ENCODE measurements at regions not wholly inside any gene's neighbourhood (a gene's known extent, or its start where the extent isn't known, plus 50 kb on each side); places are given as distances from the start of the nearest gene placed in this dataset.

- TF ChIP-seq, protein P1, sequence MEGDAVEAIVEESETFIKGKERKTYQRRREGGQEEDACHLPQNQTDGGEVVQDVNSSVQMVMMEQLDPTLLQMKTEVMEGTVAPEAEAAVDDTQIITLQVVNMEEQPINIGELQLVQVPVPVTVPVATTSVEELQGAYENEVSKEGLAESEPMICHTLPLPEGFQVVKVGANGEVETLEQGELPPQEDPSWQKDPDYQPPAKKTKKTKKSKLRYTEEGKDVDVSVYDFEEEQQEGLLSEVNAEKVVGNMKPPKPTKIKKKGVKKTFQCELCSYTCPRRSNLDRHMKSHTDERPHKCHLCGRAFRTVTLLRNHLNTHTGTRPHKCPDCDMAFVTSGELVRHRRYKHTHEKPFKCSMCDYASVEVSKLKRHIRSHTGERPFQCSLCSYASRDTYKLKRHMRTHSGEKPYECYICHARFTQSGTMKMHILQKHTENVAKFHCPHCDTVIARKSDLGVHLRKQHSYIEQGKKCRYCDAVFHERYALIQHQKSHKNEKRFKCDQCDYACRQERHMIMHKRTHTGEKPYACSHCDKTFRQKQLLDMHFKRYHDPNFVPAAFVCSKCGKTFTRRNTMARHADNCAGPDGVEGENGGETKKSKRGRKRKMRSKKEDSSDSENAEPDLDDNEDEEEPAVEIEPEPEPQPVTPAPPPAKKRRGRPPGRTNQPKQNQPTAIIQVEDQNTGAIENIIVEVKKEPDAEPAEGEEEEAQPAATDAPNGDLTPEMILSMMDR (IDR thresholded peaks at IDR 0.05), result no peak
- no peak for TF ChIP-seq POLR2AphosphoS5 (IDR thresholded peaks at IDR 0.05; ENCODE audit: low read depth, low read length)
Measured at GRCh38 chr6:82737965-82738364, 327.7 kb downstream of the UBE3D start.
